Lower leg skin (tissue), 3 donors: ENCODE measurements at regions not wholly inside any gene's neighbourhood (a gene's known extent, or its start where the extent isn't known, plus 50 kb on each side); places are given as distances from the start of the nearest gene placed in this dataset.

Source experiments
- POLR2A ChIP-seq, 2 donors: fragments of 450-650 bp; IDR thresholded peaks; one replicate each; pipeline ENCODE4 v1.6.1; 2016 to 2017; ENCODE audit warnings: antibody characterized with exemption in 2 of 2, mild to moderate bottlenecking in 1 of 2, moderate library complexity in 1 of 2
- TF ChIP-seq, protein P1 (sequence below), 3 donors: fragments of 450-650 bp; IDR thresholded peaks; one replicate each; pipeline ENCODE4 v1.5.1; 2016; ENCODE audit warnings: antibody characterized with exemption in 3 of 3, mild to moderate bottlenecking in 3 of 3, moderate library complexity in 2 of 3

DNA sequence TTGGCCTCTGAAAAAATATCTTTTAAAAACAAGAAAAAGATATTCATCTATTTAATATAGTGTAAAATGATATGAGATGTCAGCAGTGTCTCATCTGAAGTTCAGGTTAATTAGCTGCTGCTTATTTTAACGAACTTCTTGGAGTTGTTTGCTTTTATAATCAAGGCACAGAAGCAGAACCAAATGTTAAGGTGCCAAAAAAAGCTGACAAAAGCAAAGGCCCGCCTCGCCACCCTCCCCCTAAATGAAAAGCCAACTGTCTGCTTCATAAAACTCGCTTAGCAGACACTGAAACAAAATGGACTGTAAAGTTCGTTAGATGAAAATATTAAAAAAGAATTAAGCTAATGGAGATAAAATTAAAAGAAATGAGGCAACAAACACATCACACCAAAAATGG lies 562.6 kb downstream of the ZEB2 start:
- TF ChIP-seq, protein P1, sequence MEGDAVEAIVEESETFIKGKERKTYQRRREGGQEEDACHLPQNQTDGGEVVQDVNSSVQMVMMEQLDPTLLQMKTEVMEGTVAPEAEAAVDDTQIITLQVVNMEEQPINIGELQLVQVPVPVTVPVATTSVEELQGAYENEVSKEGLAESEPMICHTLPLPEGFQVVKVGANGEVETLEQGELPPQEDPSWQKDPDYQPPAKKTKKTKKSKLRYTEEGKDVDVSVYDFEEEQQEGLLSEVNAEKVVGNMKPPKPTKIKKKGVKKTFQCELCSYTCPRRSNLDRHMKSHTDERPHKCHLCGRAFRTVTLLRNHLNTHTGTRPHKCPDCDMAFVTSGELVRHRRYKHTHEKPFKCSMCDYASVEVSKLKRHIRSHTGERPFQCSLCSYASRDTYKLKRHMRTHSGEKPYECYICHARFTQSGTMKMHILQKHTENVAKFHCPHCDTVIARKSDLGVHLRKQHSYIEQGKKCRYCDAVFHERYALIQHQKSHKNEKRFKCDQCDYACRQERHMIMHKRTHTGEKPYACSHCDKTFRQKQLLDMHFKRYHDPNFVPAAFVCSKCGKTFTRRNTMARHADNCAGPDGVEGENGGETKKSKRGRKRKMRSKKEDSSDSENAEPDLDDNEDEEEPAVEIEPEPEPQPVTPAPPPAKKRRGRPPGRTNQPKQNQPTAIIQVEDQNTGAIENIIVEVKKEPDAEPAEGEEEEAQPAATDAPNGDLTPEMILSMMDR (IDR thresholded peaks at IDR 0.05): no peak
- no peak for TF ChIP-seq POLR2A (IDR thresholded peaks at IDR 0.05)
